CD4-positive, alpha-beta T cell treated with Interleukin-1 beta for 1 hour (primary cell): ENCODE measurements at regions not wholly inside any gene's neighbourhood (a gene's known extent, or its start where the extent isn't known, plus 50 kb on each side); places are given as distances from the start of the nearest gene placed in this dataset.

ENCODE experiments used
- DNase-seq, 2 donors: peaks; one replicate each; pipeline ENCODE4 v3.0.0-alpha.2; 2020 to 2022

GRCh38 chr13:108439556-108439955 is 170.0 kb downstream of the TNFSF13B start:
- no peak for DNase-seq

- DNase-seq: no peak
These were observed 174.9 kb downstream of the TNFSF13B start for GRCh38 chr13:108444448-108444847.

GRCh38 chr13:108448891-108449290 is 179.4 kb downstream of the TNFSF13B start:
- DNase-seq: no peak

GRCh38 chr13:108451121-108451520 is 178.3 kb upstream of the MYO16 start:
- DNase-seq: no peak

- no peak for DNase-seq
These were observed 174.1 kb upstream of the MYO16 start for GRCh38 chr13:108455320-108455719.

GRCh38 chr13:108460043-108460442 is 169.4 kb upstream of the MYO16 start:
- no peak for DNase-seq

- DNase-seq: no peak
These were observed 168.7 kb upstream of the MYO16 start for GRCh38 chr13:108460746-108461145.

GRCh38 chr13:108463340-108463739 is 166.1 kb upstream of the MYO16 start:
- DNase-seq: peak in 1 of 2 donors; percentile 12

- no peak for DNase-seq
These were observed 158.5 kb upstream of the MYO16 start for GRCh38 chr13:108470921-108471320.

- DNase-seq: no peak
These were observed 154.2 kb upstream of the MYO16 start for GRCh38 chr13:108475181-108475580.

- no peak for DNase-seq
These were observed 152.0 kb upstream of the MYO16 start for GRCh38 chr13:108477376-108477775.

GRCh38 chr13:108478179-108478578 is 151.2 kb upstream of the MYO16 start:
- no peak for DNase-seq

- no peak for DNase-seq
These were observed 145.4 kb upstream of the MYO16 start for GRCh38 chr13:108483981-108484380.

- no peak for DNase-seq
These were observed 143.3 kb upstream of the MYO16 start for GRCh38 chr13:108486096-108486495.

GRCh38 chr13:108494991-108495645 is 134.3 kb upstream of the MYO16 start:
- DNase-seq: no peak

- DNase-seq: no peak
These were observed 133.6 kb upstream of the MYO16 start for GRCh38 chr13:108495646-108496361.

GRCh38 chr13:108496362-108497210 is 132.8 kb upstream of the MYO16 start:
- DNase-seq: no peak

- DNase-seq: no peak
These were observed 128.7 kb upstream of the MYO16 start for GRCh38 chr13:108500711-108501110.

- DNase-seq: peak in 1 of 2 donors; percentile 43
These were observed 121.1 kb upstream of the MYO16 start for GRCh38 chr13:108508263-108508662.

GRCh38 chr13:108525827-108526226 is 103.6 kb upstream of the MYO16 start:
- no peak for DNase-seq

- DNase-seq: no peak
These were observed 103.1 kb upstream of the MYO16 start for GRCh38 chr13:108526286-108526685.

GRCh38 chr13:108527844-108528243 is 101.6 kb upstream of the MYO16 start:
- no peak for DNase-seq

- DNase-seq: no peak
These were observed 101.1 kb upstream of the MYO16 start for GRCh38 chr13:108528303-108528702.

GRCh38 chr13:108533842-108534241 is 95.6 kb upstream of the MYO16 start:
- no peak for DNase-seq
